ENCODE measurements at regions not wholly inside any gene's neighbourhood (a gene's known extent, or its start where the extent isn't known, plus 50 kb on each side); places are given as distances from the start of the nearest gene placed in this dataset.
"Not testable (repeated sequence)": the region's sequence is repeated elsewhere in the genome, so short reads cannot be mapped to it uniquely, and the experiment has no call there.

DNA sequence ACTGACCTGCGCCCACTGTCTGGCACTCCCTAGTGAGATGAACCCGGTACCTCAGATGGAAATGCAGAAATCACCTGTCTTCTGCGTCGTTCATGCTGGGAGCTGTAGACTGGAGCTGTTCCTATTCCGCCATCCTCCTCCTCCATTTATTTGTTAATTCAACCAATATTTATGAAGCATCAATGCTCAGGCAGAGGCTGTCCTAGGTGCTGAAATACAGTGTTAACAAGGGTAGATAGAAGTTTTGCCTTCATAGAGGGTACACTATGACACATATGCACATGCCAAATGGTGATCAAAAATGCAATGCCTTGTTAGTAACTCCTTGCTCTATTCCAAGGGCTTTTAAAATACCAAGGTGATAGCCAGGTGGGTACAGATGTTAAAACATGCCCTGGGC lies 166.0 kb upstream of the CCL2 start:
- not testable (repeated sequence) for DNase-seq (ENCODE audit: low read depth)

DNA sequence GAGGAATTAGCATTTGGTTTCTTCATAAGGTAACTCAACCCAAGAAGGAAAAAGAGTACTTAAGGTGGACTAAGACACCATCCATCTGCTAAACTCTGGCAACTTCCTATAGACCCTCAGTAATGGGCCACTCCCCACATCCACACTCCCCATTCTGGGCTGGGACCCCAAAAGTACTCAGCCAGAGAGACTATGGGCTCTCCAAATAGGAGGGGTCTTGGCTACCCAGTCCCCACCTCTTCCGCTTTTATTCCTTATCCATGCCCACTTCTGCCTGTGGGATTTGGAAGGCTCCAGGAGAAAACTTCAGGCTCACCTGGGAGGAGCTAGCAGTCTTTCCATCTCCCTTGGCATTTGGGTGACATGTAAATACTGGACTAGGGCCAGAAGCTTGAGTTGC lies 164.5 kb upstream of the CCL2 start:
- DNase-seq (ENCODE audit: low read depth) = no peak

DNA sequence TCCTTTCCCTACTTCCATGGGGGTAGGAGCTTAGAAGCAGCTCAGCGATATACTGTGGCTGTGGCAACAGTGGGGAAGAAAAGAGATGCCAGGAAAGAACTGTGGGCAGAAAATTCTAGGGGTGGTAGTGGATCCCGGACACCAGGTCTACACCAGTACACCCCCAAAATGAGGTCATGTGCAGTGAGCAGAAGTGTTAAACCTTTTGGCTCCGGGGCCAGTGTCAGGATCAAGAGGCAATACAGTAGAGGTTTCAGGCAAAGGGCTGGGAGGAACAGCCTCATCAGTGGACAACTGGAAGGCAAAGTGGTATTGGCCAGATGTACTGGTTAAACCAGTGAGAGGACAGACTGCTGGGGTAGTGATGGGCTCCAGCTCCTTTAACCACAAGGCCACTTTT lies 163.1 kb upstream of the CCL2 start:
- no peak for DNase-seq (ENCODE audit: low read depth)

DNA sequence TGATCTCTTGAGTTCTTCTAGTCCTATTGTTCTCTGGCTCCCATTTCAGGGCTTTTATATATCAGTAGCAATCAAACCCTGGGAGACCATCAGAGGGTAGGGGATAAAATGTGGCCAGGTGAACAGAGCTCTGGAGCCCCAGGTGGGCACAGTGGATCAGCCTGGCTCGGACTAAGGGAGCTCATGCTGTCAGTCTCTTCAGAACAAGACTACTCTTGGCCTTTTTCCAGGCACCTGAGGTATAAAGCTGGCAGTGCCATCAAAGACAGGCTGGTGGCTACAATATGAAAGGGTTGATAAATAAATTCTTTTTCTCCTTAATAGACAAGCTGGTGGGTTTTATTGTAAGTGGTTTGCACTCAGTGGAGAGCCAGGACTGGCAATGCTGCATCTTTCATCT lies 160.0 kb upstream of the CCL2 start:
- DNase-seq (ENCODE audit: low read depth) = no peak

DNA sequence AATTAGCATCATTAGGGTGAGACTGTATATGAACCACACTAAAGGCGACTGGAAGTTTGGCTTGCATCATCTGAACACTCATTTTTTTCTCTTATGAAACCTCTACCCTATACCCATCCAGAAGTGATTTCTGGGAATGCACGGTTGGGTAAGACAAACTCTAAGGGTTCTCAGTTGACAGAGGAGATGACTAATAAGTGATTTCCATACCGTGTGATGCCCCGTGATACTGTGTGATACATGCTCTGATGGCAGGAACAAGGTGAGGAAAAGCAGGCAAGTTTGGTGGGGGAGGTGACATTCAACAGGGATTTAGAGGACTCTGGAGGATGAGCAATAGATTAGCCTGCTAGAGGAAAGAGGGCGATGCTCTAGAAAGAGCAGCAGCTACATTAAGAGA lies 156.4 kb upstream of the CCL2 start:
- DNase-seq (ENCODE audit: low read depth) = no peak

DNA sequence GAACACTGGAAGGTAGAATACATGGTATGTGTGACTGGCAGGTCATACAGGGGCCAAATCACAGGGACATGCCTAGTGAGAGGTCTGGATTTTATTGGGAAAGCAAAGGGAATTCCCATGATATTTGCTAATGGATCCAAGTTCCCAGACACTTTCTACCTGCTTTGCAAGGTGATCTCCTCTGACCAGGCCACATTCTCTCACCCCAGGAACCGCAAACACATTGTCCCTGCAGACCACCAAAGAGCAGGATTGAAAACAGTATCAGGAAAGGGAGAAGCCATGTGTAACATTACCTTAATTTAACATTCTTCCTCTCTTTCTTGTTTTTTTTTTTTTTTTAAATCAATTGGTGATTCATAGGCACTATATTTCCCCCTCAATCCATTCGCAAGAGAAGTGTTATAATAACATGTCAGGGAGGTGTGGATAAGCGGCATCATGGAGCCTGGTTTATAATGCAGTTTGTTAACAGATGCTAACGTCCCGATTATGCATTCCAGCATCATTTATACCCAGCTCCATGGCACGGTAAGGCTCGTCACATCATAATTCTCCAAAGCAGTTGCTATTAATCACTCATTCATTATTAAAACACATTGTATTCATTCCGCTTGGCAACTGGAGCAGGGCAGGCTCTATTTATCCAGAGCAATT lies 155.1 kb upstream of the CCL2 start:
- no peak for DNase-seq (ENCODE audit: low read depth)

DNA sequence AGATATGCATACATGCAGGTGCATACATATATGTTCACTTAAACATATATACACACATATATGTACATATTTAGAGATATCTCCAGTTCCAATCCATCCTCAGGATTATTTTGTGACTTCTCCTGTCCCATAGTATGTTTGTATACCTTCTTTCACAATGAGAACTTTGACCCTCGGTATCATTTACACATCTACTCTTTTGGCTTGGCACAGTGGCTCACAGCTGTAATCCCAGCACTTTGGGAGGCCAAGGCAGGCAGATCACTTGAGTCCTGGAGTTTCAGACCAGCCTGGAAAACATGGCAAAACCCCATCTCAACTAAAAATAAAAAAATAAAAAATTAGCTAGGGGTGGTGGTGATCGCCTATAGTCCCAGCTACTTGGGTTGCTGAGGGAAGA lies 148.1 kb upstream of the CCL2 start:
- no peak for DNase-seq (ENCODE audit: low read depth)

DNA sequence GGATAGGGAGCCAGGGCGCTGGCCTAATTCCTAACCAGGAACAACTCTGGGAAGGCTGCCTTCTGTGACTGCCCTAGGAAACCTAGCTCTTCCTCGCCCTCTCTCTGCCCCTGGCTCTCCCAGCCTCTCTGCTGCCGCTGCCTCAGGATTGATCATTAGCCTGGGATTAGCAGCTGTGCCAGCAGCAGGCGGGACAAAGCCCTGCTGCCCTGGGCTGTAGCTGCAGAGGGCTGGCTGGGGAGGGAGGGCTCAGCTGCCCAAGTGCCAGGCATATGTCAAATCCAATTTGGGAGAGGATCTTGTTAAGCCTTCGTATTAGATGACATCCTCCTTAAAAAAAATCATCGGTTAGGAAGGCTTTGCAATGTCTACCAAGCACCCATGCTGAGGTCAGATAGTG lies 144.8 kb upstream of the CCL2 start:
- no peak for DNase-seq (ENCODE audit: low read depth)

DNA sequence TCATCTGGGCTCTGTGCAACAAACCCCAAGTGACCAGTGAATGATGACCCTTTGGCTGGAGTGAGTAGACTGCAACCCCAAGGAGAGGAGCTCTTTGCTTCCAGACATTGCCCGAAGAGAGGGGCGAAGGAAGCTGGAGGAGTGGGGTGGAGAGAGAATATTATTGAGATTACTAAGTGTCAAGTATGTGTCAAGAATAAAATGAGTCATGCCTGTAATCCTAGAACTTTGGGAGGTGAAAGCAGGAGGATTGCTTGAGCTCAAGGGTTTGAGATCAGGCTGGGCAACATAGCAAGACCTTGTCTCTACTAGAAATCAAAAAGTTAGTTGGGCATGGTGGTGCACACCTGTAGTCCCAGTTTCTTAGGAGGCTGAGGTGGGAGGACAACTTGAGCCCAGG lies 142.0 kb upstream of the CCL2 start:
- no peak for DNase-seq (ENCODE audit: low read depth)

DNA sequence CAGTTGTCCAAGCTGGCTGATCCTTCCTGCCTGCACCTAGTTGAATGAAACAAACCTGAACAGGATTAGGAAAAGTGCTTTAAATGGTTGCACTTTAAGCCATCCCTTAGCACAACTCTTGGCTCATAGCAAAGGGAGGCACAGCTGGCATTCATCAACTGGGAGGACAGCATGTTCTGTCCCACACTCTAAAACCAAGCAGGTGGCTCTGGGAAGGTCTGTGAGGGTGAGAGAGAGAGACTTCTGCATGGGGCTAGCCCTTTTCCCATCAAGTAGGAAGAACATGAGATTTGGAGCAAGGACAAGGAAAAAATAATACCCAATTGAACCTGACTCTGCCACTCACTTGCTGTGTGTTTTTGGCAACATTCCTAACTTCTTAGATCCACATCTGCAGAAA lies 140.9 kb upstream of the CCL2 start:
- DNase-seq (ENCODE audit: low read depth) = no peak

DNA sequence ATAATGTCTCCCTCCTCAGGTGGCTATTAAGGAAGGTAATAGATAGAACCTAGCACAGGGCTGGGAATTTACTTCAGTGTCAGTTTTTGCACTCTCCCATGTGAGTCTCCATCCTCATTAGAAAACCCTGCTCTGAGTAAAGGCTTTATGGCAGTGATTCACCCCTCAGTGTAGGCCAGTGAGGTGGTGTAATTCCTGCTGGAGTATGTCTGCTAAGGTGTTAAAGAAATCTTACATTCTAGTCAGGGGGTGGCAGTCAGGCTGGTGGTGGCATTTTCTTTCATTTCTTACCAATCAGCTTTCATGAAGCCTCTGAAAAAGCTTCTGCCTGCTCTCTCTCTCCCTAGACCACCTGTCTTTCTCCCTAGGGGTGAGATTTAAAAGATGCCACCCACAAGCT lies 138.8 kb upstream of the CCL2 start:
- DNase-seq (ENCODE audit: low read depth) = no peak

DNA sequence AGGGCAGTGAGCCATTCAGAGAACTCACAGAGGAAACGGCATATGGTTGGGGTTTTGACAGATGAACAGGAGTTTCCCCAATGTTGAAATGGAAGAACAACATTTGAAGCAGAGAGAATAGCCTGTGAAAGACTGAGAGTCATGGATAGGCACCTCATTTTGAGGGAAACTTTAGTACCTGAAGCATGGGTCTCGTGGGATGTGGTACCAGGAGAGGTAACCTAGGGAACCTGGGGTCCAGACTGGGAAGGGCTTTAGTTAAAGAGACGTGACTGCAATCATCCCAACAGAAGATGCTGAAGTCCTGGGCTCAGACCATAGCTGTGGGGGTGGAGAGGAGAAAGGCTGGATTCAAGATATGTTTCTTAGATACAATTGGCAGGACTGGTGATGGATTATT lies 137.8 kb upstream of the CCL2 start:
- no peak for DNase-seq (ENCODE audit: low read depth)

DNA sequence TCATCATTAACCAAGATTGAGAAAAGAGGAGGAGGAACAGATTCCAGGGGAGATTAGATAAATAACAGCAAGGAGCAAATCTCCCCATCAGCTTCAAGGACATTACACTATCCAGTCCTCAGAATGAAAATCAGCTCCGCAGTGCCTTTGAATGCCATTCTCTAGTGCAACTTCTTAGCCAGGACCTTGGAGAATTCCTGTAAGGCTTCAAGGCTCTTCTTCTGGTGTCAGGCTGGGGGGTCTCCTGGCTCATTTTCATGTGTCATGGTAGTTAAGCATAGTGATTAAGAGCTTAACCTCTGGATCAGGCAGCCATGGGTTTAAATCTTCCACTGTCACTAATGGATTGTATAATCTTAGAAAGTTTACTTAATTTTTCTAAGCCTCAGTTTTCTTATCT lies 137.3 kb upstream of the CCL2 start:
- DNase-seq (ENCODE audit: low read depth) = no peak

DNA sequence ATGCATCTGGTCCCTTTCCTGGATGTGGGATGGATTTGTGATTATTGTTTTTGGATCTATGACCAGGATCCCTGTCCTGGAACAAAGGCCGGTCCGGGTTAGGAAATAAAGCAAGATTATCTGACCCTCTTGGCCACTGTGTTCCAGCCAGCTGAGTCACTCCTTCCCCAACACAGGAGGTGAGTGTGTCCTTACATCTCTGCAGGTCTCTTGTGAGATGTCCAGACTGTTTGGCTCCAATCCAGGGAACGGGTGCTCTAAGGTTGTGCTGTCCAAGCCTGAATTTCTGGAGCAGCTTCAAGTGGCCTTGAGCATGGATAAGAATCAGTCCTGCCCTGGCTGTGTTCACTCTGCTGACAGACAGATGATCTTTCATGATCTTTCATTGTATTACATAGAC lies 136.5 kb upstream of the CCL2 start:
- DNase-seq (ENCODE audit: low read depth) = no peak

DNA sequence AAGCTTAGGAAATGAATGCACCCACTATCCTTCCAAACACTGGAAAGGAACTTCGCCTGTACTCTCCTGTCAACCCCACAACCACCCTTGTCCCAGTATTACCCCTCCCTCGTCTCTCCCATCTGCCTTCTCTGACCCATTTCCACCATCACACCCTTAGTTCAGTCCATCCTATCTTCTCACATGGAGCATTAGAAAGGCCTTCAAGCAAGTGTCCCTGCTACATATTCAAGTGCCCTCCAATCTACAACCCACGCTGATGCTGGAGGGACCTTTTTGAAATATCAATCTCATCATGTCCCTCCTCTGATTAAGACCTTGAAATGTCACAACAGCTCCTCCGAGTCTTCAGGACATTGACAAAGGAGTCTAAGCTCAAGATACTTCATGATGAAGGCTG lies 133.8 kb upstream of the CCL2 start:
- DNase-seq (ENCODE audit: low read depth) = no peak

DNA sequence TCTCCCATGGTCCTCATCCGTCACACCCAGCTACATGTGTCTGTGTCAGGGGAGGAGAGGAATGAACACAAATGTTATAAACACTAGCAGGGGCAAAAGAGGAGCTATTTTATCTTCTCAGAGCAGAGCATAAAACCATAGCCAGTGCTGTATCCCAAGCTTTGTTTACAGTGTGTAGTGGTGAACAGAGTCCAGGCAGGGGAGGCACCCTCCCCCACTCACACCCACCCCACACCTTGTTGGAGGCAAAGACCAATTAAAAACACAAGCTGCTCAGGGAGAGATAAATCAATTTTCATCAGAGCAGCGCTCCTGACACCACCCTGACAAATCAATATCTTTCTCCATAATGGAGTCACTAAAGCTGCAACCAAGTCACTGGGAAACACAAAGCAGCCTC lies 132.6 kb upstream of the CCL2 start:
- DNase-seq (ENCODE audit: low read depth) = no peak

DNA sequence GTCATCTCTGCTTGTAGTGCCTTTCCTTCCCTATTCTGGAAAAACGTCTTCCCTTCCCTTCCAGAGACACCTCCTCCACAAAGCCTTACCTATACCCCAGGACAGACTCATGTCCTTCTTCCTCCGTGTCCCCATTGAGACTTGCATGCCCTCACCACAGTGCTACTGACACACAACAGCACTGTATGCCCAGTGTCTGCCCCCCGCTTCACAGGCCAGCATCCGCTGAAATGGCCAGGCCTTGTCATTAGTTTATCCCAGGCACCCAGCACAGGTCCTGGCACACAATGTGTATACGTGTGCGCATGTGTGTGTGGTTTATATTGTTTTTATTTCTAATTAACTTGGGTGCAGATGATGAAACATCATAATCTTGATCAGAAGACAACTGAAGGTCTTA lies 130.1 kb upstream of the CCL2 start:
- DNase-seq (ENCODE audit: low read depth) = no peak

DNA sequence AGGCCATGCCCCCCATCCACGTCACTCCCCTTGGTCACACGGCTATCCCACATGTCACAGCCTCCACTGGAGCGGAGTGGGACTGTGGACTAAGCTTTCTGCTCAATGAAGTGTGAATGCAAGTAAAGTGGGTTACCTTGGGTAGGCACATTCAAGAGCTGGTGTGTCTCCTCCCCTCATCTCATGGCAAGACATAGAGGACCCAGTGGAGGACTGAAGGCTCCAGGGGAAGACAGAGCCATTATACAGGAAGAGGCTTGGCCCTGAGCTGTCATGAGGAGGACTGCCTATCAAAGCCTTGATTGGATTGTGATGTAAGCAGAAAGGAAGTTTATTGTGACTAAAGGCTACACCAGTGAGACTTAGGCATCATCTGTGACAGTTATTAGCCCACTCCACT lies 129.2 kb upstream of the CCL2 start:
- DNase-seq (ENCODE audit: low read depth) = no peak

DNA sequence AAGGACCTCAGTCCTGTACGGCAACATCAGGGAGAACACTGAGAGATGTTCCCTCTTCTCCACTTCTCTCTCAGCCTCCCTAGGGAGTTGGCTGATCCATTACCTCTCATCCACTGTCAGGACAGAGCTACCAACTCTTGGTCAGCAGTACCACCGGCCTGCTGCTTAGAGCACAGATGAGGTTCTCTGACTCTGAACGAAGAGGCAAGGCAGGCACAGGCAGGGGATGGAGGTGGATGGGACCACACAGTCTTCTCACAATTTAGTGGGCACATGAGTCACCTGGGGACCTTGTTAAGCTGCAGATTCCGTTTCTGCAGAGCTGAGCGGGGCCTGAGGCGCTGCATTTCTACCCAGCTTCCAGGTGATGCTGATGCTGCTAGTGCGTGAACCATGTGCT lies 128.6 kb upstream of the CCL2 start:
- DNase-seq (ENCODE audit: low read depth) = no peak

DNA sequence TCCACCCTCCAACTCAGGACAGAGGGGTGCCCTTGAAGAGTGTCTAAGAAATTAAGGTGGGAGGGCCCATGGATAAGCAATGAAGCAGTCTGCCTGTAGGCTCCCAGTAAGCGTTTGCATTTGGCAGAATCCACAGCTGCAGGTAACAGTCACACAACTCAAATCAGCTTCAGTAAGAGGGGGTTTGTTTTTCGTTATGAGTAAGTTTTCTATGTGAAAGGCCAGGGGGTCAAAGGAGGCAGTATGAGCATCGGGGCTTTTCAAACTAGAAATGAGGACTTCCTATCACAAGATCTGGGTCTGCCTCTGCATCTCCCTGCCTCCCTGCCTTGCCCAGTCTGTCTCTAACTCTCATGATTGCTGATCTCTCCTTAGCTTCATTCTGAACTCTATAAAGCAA lies 128.1 kb upstream of the CCL2 start:
- no peak for DNase-seq (ENCODE audit: low read depth)

DNA sequence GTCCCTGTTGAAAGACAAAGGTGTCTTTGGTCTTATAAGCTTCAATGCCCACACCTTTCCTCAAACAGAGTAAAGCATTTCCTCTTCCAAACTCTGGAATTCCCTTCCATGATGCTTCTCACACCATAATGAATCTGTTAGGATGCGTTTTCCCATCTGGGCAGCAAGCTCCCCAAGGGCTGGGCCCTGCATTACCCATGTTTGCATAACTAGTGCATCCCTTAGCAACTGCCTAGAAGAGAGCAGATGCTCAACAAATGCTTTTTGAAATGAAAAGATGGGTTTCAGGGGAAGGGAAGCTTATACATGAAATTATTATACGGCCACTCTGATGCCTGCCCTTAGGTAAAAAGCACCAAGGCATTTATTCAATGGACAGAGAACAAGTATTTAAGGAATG lies 124.5 kb upstream of the CCL2 start:
- no peak for DNase-seq (ENCODE audit: low read depth)

DNA sequence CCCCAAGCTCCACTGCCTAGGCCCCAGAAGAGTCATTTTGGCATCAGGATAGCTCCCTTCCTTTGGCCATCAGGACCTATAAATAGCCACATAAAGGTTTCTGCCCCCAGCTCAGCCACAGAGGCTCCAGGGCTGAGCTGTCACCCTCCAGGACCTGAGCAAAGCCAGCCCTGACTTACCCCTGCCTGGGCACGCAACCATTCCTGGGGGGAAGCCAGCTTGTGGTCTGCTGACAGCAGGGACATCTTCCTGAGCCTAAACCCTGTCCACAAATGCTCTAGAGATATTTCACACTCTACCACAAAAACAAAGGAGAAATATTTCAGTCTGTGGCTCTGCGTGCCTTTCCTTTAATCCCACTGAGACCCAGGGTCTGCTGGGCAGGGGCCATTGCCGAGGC lies 123.7 kb upstream of the CCL2 start:
- DNase-seq (ENCODE audit: low read depth) = no peak

DNA sequence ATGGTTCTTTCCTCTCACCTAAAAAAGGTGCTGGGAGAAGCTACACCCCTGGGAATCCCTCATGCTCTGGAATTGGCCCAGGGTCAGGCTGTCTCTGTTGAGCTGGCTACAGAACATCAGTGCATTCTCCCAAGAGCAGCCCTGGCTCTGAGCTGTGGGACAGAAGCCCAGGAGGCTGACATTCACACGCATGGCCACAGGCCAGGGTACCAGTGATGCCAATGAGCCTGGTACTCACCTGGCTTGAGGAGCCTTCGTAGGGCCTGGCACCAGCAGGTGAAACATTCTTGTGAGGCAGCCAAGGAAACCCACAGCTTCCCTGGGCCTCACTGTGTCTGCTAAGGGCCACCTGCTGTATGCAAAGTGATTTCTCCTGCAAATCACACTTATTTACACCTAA lies 121.7 kb upstream of the CCL2 start:
- no peak for DNase-seq (ENCODE audit: low read depth)

DNA sequence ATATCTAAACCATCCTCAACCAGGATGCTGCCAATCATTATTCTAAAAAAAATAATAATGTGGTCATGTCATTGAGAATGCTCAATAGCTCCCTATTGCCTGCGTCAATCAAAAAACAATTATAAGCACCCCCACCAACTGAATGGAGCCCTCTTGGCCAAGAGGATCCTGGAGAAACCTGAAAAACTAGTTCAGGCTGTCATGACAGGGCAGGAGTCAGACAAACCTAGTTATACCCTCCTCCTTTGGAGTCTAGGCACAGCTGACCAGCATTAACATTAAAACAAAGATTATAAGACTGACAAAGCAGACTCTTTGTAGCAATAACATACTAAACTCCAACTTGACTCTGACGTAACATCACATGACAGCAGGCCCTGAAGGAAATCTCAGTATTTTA lies 119.2 kb upstream of the CCL2 start:
- DNase-seq (ENCODE audit: low read depth) = no peak

DNA sequence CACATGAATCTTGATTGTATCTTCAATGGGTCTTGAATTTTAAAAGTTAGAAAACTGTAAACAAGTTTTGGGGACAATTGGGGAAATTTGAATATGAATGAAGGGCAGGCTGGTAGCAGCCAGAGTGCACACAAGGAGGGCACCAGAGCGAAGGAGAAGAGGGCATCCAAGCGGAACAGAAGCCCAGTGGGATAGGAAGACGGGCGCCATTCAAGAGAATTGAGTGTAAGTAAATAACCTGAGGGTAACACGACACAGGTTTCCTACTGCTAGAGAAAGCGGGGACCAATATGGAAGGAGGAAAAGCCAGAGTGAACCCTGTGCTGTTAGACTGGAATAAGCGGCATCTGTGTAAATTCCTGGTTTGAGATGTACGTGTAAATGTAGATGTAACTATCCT lies 115.1 kb upstream of the CCL2 start:
- DNase-seq (ENCODE audit: low read depth) = no peak
